Panc1 (cell line): ENCODE measurements at regions not wholly inside any gene's neighbourhood (a gene's known extent, or its start where the extent isn't known, plus 50 kb on each side); places are given as distances from the start of the nearest gene placed in this dataset.
"Not testable (repeated sequence)": the region's sequence is repeated elsewhere in the genome, so short reads cannot be mapped to it uniquely, and the experiment has no call there.

Source experiments
- ATAC-seq: fragments of 200-7000 bp; cut with Tn5 transposase; 2 replicates; pipeline ENCODE4 v1.9.1; 2020; ENCODE audit warnings: mild to moderate bottlenecking, moderate library complexity
- BruUV-seq: library from RNA; stranded (reverse); fragments of 400-500 nt; replicated peaks from 2 replicates; lab custom pipeline; 2021; lab: Mats Ljungman, UMichigan
- CTCF ChIA-PET: fragments of 300-600 bp; sonication (Branson Sonifier 250); formaldehyde crosslinking; loops from one replicate; lab custom pipeline; 2022; ENCODE audit warnings: antibody characterized with exemption; lab: Charles Lee
- POLR2A ChIA-PET: fragments of 300-600 bp; sonication (Branson Sonifier 250); formaldehyde crosslinking; loops from one replicate; lab custom pipeline; 2022; ENCODE audit warnings: antibody characterized with exemption; lab: Charles Lee
- DNase-seq: peaks from one replicate; pipeline ENCODE4 v3.0.0-alpha.2; 2010; ENCODE audit warnings: low read depth, low spot score
- H3K27ac ChIP-seq: 2 replicates; pipeline ENCODE4 v1.5.1; 2011; ENCODE audit warnings: mild to moderate bottlenecking, low read length, inconsistent platforms
- H3K27me3 ChIP-seq: fragments of 200-500 bp; sonication (Bioruptor generic); 2 replicates; pipeline ENCODE4 v1.6.0; 2014; ENCODE audit warnings: low read length, inconsistent platforms; ENCODE audit not compliant: control insufficient read depth, insufficient read depth
- H3K36me3 ChIP-seq: fragments of 200-500 bp; sonication (Bioruptor generic); 2 replicates; pipeline ENCODE4 v1.5.1; 2014; ENCODE audit warnings: inconsistent platforms, mild to moderate bottlenecking, low read length, moderate library complexity; ENCODE audit not compliant: control insufficient read depth, insufficient read depth
- H3K4me1 ChIP-seq: 2 replicates; pipeline ENCODE4 v1.5.1; 2011; ENCODE audit warnings: inconsistent platforms, mild to moderate bottlenecking, low read length, moderate library complexity; ENCODE audit not compliant: control insufficient read depth, insufficient read depth
- H3K4me3 ChIP-seq, 2 experiments: 2 replicates each; pipeline ENCODE4 v1.5.1; 2011 to 2012; ENCODE audit warnings: low read depth in 2 of 2, low read length in 2 of 2, mild to moderate bottlenecking in 2 of 2, inconsistent platforms in 1 of 2, moderate library complexity in 1 of 2
- H3K9me3 ChIP-seq: fragments of 200-500 bp; sonication (Bioruptor generic); 2 replicates; pipeline ENCODE4 v1.5.1; 2014; ENCODE audit warnings: low read depth, mild to moderate bottlenecking, inconsistent platforms, low read length, moderate library complexity; ENCODE audit not compliant: control insufficient read depth, insufficient read depth
- CTCF ChIP-seq: fragments of 450-650 bp; IDR thresholded peaks from 2 replicates; pipeline ENCODE4 v1.5.1; 2017; ENCODE audit warnings: mild to moderate bottlenecking
- POLR2AphosphoS5 ChIP-seq: IDR thresholded peaks from 2 replicates; pipeline ENCODE4 v1.6.1; 2012; ENCODE audit warnings: mild to moderate bottlenecking, low read depth, low read length, moderate library complexity
- REST ChIP-seq, 2 experiments: IDR thresholded peaks; 2 replicates each; pipeline ENCODE4 v1.6.1; 2011 to 2012; ENCODE audit warnings: low read depth in 2 of 2, control low read depth in 1 of 2, low read length in 1 of 2, mild to moderate bottlenecking in 1 of 2, moderate library complexity in 1 of 2; ENCODE audit not compliant: insufficient read depth in 1 of 2
- SIN3A ChIP-seq: IDR thresholded peaks from 2 replicates; pipeline ENCODE4 v1.6.1; 2012; ENCODE audit warnings: low read depth, mild to moderate bottlenecking, low read length, moderate library complexity, borderline replicate concordance; ENCODE audit not compliant: insufficient read depth
- TCF7L2 ChIP-seq: IDR thresholded peaks from 2 replicates; pipeline ENCODE4 v1.6.1; 2011; ENCODE audit warnings: mild to moderate bottlenecking, low read depth, low read length, inconsistent platforms
- in situ Hi-C: cut with HindIII; loops from 2 replicates; pipeline ENCODE4 v1.10.0; 2016; ENCODE audit warnings: low sequenced_read_pairs, low pct_unique_long_range_greater_than_20kb
- intact Hi-C: fragments of 100-400 bp; cut with micrococcal nuclease; formaldehyde crosslinking; loops from one replicate; pipeline ENCODE4 v1.10.0; 2022; ENCODE audit not compliant: unreplicated experiment

GRCh38 chr1:195656780-195657179, 951.5 kb downstream of the KCNT2 start:
- no peak for DNase-seq
- BruUV-seq, result no TSS peak
- no peaks in the 10 kb centered on the region for H3K27me3 ChIP-seq
- POLR2A ChIA-PET, result no interaction called here
- no peaks in the 10 kb centered on the region for H3K4me1 ChIP-seq
- ATAC-seq, result no peak
- CTCF ChIA-PET, result no interaction called here
- H3K9me3 ChIP-seq, result no peaks in the 10 kb centered on the region
- no peaks in the 10 kb centered on the region; the same call in 1 of the 2 replicates for H3K36me3 ChIP-seq
- no peak for TF ChIP-seq SIN3A
- no peak for TF ChIP-seq CTCF
- no peak for TF ChIP-seq REST (IDR thresholded peaks at IDR 0.05; ENCODE audit: insufficient read depth in 1 of 2, low read depth in 2 of 2, low read length in 1 of 2)
- TF ChIP-seq POLR2AphosphoS5, result no peak
- TF ChIP-seq TCF7L2, result no peak
- no peak overlapping the region for H3K4me3 ChIP-seq
- intact Hi-C loops (no loop called here), in situ Hi-C loops (no loop called here)
- H3K27ac ChIP-seq, result no peak overlapping the region

- in situ Hi-C loops, H3K9me3 ChIP-seq, H3K4me1 ChIP-seq, POLR2A ChIA-PET, H3K27ac ChIP-seq, CTCF ChIA-PET, H3K36me3 ChIP-seq, intact Hi-C loops, H3K4me3 ChIP-seq, DNase-seq, H3K27me3 ChIP-seq, BruUV-seq, ATAC-seq: not testable (repeated sequence)
Observed at GRCh38 chr1:195648875-195649274, 959.4 kb downstream of the KCNT2 start.

GRCh38 chr1:195637539-195637938, 970.7 kb downstream of the KCNT2 start:
- ChIA-PET POLR2A (interaction anchor here (0.7 kb wide), 1 partner anchor 198 kb away, joined by 5 read pairs; no protein-coding TSS in a partner anchor), CTCF (no interaction called here)
- H3K9me3 ChIP-seq, result no peaks in the 10 kb centered on the region
- no peak overlapping the region for H3K4me3 ChIP-seq
- no TSS peak for BruUV-seq
- intact Hi-C loops (no loop called here), in situ Hi-C loops (no loop called here)
- no peak for TF ChIP-seq POLR2AphosphoS5
- no peak for TF ChIP-seq SIN3A
- TF ChIP-seq REST (IDR thresholded peaks at IDR 0.05; ENCODE audit: insufficient read depth in 1 of 2, low read depth in 2 of 2, low read length in 1 of 2), result no peak
- TF ChIP-seq CTCF, result no peak
- no peak for TF ChIP-seq TCF7L2
- DNase-seq (peak; percentile 0), ATAC-seq (no peak)
- no peaks in the 10 kb centered on the region for H3K27me3 ChIP-seq
- no peaks in the 10 kb centered on the region for H3K36me3 ChIP-seq
- H3K27ac ChIP-seq, result no peak overlapping the region
- H3K4me1 ChIP-seq, result no peaks in the 10 kb centered on the region
